ENCODE measurements at regions not wholly inside any gene's neighbourhood (a gene's known extent, or its start where the extent isn't known, plus 50 kb on each side); places are given as distances from the start of the nearest gene placed in this dataset.

- no peak for TF ChIP-seq CTCF (IDR thresholded peaks at IDR 0.05)
- TF ChIP-seq POLR2A (IDR thresholded peaks at IDR 0.05) = no peak
Observed at GRCh38 chr22:22067192-22067591, 84.6 kb upstream of the TOP3B start.

Measured in Peyer's patch (tissue), 4 donors.